Prostate gland (tissue), 2 donors: ENCODE measurements at regions not wholly inside any gene's neighbourhood (a gene's known extent, or its start where the extent isn't known, plus 50 kb on each side); places are given as distances from the start of the nearest gene placed in this dataset.

Source experiments
- CTCF ChIP-seq, 4 experiments: fragments of 200-600 bp in 2 of 4; fragments of 450-650 bp in 2 of 4; sonication (generic) in 2 of 4; IDR thresholded peaks; 1 replicate in 3 of 4; 2 replicates in 1 of 4; pipeline ENCODE4 v1.5.1; 2016 to 2019; ENCODE audit warnings: antibody characterized with exemption in 4 of 4, mild to moderate bottlenecking in 2 of 4, moderate library complexity in 2 of 4
- POLR2A ChIP-seq: fragments of 450-650 bp; IDR thresholded peaks from one replicate; pipeline ENCODE4 v1.6.1; 2016; ENCODE audit warnings: antibody characterized with exemption, mild to moderate bottlenecking
- POLR2AphosphoS5 ChIP-seq: sonication (generic); formaldehyde crosslinking; IDR thresholded peaks from one replicate; pipeline ENCODE4 v1.6.1; 2017; ENCODE audit warnings: antibody characterized with exemption

GRCh38 chr3:72058493-72059081 lies 273.6 kb upstream of the PROK2 start:
- TF ChIP-seq CTCF (IDR thresholded peaks at IDR 0.05) = no peak
- TF ChIP-seq POLR2AphosphoS5 = peak; percentile 64
- no peak for TF ChIP-seq POLR2A
